T-helper 1 cell treated with Interleukin-12 subunit alpha and Interleukin-12 subunit beta and Interleukin-4 antibody, amounts not matched to agents 30 ng/mL and 1 ng/mL, for 36 hours (primary cell): ENCODE measurements at regions not wholly inside any gene's neighbourhood (a gene's known extent, or its start where the extent isn't known, plus 50 kb on each side); places are given as distances from the start of the nearest gene placed in this dataset.

Experiments used
- intact Hi-C: fragments of 100-400 bp; cut with micrococcal nuclease; formaldehyde crosslinking; loops from one replicate; pipeline ENCODE4 v1.15.1; 2024

GRCh38 chr6:27096834-27097511 lies 150.5 kb upstream of the PRSS16 start:
- intact Hi-C loops = no loop called here

GRCh38 chr6:27098956-27099355 lies 148.5 kb upstream of the PRSS16 start:
- intact Hi-C loops = no loop called here

- intact Hi-C loops = no loop called here
Observed at GRCh38 chr6:27100921-27101320, 146.6 kb upstream of the PRSS16 start.

- intact Hi-C loops = no loop called here
Observed at GRCh38 chr6:27101824-27102223, 145.7 kb upstream of the PRSS16 start.

- intact Hi-C loops = no loop called here
Observed at GRCh38 chr6:27106382-27106781, 141.1 kb upstream of the PRSS16 start.

GRCh38 chr6:27111743-27112142 lies 135.8 kb upstream of the PRSS16 start:
- intact Hi-C loops = no loop called here

GRCh38 chr6:27112974-27113373 lies 134.5 kb upstream of the PRSS16 start:
- intact Hi-C loops = no loop called here

- intact Hi-C loops = no loop called here
Observed at GRCh38 chr6:27119329-27119728, 128.2 kb upstream of the PRSS16 start.

GRCh38 chr6:27119761-27120160 lies 127.7 kb upstream of the PRSS16 start:
- intact Hi-C loops = loop anchor here (5.0 to 10.0 kb wide), 2 partner anchors 133 to 795 kb away; no protein-coding TSS in a partner anchor

- intact Hi-C loops = loop anchor here (1.0 to 10.0 kb wide), 3 partner anchors 10 to 797 kb away; no protein-coding TSS in a partner anchor
Observed at GRCh38 chr6:27121640-27122039, 125.9 kb upstream of the PRSS16 start.

GRCh38 chr6:27124252-27124657 lies 123.2 kb upstream of the PRSS16 start:
- intact Hi-C loops = loop anchor here (5.0 to 10.0 kb wide), 2 partner anchors 128 to 799 kb away; no protein-coding TSS in a partner anchor

- intact Hi-C loops = loop anchor here (2.0 to 10.0 kb wide), 2 partner anchors 671 to 801 kb away; no protein-coding TSS in a partner anchor
Observed at GRCh38 chr6:27126046-27126814, 121.3 kb upstream of the PRSS16 start.

GRCh38 chr6:27126815-27127537 lies 120.5 kb upstream of the PRSS16 start:
- intact Hi-C loops = loop anchor here (1.0 to 10.0 kb wide), 7 partner anchors 31 to 802 kb away; no protein-coding TSS in a partner anchor

- intact Hi-C loops = loop anchor here (1.0 to 10.0 kb wide), 7 partner anchors 30 to 803 kb away; no protein-coding TSS in a partner anchor
Observed at GRCh38 chr6:27127874-27128273, 119.6 kb upstream of the PRSS16 start.

- intact Hi-C loops = loop anchor here (10.0 kb wide), 1 partner anchor 804 kb away; no protein-coding TSS in a partner anchor
Observed at GRCh38 chr6:27128311-27129094, 119.0 kb upstream of the PRSS16 start.

GRCh38 chr6:27129095-27129815 lies 118.2 kb upstream of the PRSS16 start:
- intact Hi-C loops = loop anchor here (10.0 kb wide), 1 partner anchor 804 kb away; no protein-coding TSS in a partner anchor

GRCh38 chr6:27129917-27130316 lies 117.6 kb upstream of the PRSS16 start:
- intact Hi-C loops = loop anchor here (2.0 to 10.0 kb wide), 6 partner anchors 349 to 1752 kb away; a partner anchor contains a TSS

GRCh38 chr6:27130668-27131428 lies 116.7 kb upstream of the PRSS16 start:
- intact Hi-C loops = loop anchor here (1.0 to 5.0 kb wide), 11 partner anchors 8 to 1751 kb away; a partner anchor contains a TSS

GRCh38 chr6:27132282-27132531 lies 115.3 kb upstream of the PRSS16 start:
- intact Hi-C loops = loop anchor here (1.0 to 5.0 kb wide), 17 partner anchors 14 to 1763 kb away; partner anchors contain the start of genes ABT1 and ZNF184
